ENCODE measurements at regions not wholly inside any gene's neighbourhood (a gene's known extent, or its start where the extent isn't known, plus 50 kb on each side); places are given as distances from the start of the nearest gene placed in this dataset.

DNA sequence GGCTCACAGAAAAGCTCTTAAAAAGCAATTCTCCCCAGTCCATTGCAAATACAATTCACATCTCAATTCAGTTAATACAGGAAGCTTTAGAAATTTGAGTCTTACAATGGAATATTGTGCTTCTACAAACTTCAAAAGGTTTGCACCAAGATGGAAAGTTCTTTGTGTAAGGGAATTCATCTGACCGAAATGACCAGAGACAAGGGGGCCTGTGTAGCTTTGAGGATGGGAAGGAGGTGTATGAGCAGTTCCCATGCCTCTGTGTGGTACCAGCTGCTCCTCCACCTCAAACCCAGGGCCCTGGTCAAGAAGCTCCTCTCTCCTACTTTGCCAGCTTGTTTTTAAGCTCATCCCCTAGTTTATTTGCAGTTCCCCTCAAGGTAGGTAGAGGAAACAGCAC, 312.8 kb upstream of the PKDCC start:
- Histone ChIP-seq H3K9me3 (no peaks in the 10 kb centered on the region), H3K4me3 (replicated peaks in 1 of 3) (no peak overlapping the region), H3K4me1 (peaks cover 21 to 32% of the 10 kb centered on the region in 2 donors), H3K27ac (peak overlapping the region in 1 of 3 donors; percentile 13), H3K36me3 (no peaks in the 10 kb centered on the region), H3K27me3 (no peaks in the 10 kb centered on the region)
- no peak for DNase-seq
- intact Hi-C loops (cut with DNase I), result no loop called here
- 79 to 89% methylated on average over 1 of the region's 1 CpG for WGBS, 2 donors
- TF ChIP-seq, protein P1, sequence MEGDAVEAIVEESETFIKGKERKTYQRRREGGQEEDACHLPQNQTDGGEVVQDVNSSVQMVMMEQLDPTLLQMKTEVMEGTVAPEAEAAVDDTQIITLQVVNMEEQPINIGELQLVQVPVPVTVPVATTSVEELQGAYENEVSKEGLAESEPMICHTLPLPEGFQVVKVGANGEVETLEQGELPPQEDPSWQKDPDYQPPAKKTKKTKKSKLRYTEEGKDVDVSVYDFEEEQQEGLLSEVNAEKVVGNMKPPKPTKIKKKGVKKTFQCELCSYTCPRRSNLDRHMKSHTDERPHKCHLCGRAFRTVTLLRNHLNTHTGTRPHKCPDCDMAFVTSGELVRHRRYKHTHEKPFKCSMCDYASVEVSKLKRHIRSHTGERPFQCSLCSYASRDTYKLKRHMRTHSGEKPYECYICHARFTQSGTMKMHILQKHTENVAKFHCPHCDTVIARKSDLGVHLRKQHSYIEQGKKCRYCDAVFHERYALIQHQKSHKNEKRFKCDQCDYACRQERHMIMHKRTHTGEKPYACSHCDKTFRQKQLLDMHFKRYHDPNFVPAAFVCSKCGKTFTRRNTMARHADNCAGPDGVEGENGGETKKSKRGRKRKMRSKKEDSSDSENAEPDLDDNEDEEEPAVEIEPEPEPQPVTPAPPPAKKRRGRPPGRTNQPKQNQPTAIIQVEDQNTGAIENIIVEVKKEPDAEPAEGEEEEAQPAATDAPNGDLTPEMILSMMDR (IDR thresholded peaks at IDR 0.05), result no peak

DNA sequence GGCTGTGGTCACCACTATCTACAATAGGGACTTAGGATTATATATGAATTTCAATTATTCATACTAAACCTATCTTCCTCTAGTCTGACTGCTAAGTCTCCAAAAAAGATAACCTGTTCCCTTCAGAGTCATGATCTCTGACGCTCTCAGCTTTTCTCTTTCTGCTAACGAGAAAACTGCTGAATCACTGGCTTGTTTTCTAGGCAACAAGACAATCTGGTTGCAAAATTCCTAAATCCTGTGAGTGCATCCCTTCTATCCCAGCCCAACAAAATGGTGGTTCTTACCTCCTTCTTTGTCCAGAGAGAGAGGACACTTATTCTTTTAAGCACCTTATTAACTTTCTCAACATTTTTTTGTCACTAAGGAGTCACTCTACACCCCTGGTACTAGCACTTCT, 312.3 kb upstream of the PKDCC start:
- peak overlapping the region in 2 of 3 donors; percentile 13 to 41 for H3K27ac ChIP-seq
- H3K4me1 ChIP-seq, result peaks cover 21 to 32% of the 10 kb centered on the region in 2 donors
- H3K27me3 ChIP-seq, result no peaks in the 10 kb centered on the region
- no peaks in the 10 kb centered on the region for H3K9me3 ChIP-seq
- DNase-seq, result no peak
- 71 to 79% methylated on average over 2 of the region's 2 CpGs for WGBS, 2 donors
- H3K36me3 ChIP-seq, result no peaks in the 10 kb centered on the region
- TF ChIP-seq, protein P1 (IDR thresholded peaks at IDR 0.05), result no peak
- no peak for TF ChIP-seq POLR2A (IDR thresholded peaks at IDR 0.05)
- intact Hi-C loops (cut with DNase I), result no loop called here
- H3K4me3 ChIP-seq (replicated peaks in 1 of 3), result no peak overlapping the region

DNA sequence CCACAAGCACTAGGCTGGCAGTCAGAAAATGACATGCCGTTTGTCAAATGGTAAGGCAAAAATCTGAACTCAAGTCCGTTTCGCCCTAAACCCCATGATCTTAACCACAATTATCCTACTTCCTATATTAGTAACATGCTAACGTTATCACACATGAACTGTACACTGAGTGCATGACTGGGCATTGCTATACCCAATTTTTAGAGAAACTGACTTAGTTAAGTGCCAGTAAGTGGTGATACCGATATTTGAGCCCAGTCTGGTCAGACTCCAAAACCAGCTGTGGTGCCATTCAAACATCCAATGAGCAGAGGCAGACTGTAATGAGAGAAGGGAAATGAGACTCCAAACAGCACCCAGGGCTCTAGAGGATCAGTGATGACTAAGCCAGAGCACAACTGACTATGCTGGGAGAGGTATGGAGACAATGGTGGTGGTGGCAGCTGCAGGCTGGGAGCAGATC, 311.7 kb upstream of the PKDCC start:
- peak overlapping the region in 2 of 3 donors; percentile 41 to 61 for H3K27ac ChIP-seq
- intact Hi-C loops (cut with DNase I), result no loop called here

DNA sequence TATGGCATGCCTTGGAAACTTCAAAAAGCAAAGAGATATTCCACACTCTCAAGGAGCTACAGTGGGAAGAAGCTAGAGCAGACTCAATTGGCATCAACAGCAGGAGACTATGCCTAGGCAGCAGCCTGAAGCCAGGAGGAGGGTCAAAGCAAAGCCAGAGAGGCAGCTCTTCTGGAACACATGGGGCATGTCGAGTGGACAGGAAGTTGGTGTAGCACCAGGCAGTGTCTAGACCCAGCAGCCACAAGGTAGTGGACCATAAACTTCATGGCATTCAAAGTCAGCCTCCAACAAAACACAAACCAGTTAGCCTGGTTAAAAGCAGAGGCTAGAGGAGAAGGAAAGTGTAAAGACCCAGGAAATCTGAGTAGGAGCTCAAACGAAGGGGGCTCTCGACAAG, 311.2 kb upstream of the PKDCC start:
- WGBS, 2 donors, result 4 to 15% methylated on average over 3 of the region's 3 CpGs
- DNase-seq, result peak; percentile 74 to 78
- TF ChIP-seq, protein P1 (IDR thresholded peaks at IDR 0.05), result no peak
- TF ChIP-seq POLR2A (IDR thresholded peaks at IDR 0.05), result no peak
- intact Hi-C loops (cut with DNase I), result no loop called here
- Histone ChIP-seq H3K27ac (peak overlapping the region in 2 of 3 donors; percentile 41 to 61), H3K4me3 (replicated peaks in 1 of 3) (no peak overlapping the region), H3K4me1 (peaks cover 24 to 36% of the 10 kb centered on the region in 2 donors), H3K36me3 (no peaks in the 10 kb centered on the region), H3K9me3 (no peaks in the 10 kb centered on the region), H3K27me3 (no peaks in the 10 kb centered on the region)

More for the DNA sequence above, 311.7 kb upstream of the PKDCC start:
- Histone ChIP-seq H3K4me1 (peaks cover 21 to 32% of the 10 kb centered on the region in 2 donors), H3K4me3 (replicated peaks in 1 of 3) (no peak overlapping the region), H3K27me3 (no peaks in the 10 kb centered on the region), H3K9me3 (no peaks in the 10 kb centered on the region), H3K36me3 (no peaks in the 10 kb centered on the region)
- DNase-seq, result no peak
- 67 to 85% methylated on average over 5 of the region's 5 CpGs for WGBS, 2 donors
- TF ChIP-seq POLR2A (IDR thresholded peaks at IDR 0.05), result no peak
- TF ChIP-seq, protein P1 (IDR thresholded peaks at IDR 0.05), result no peak

DNA sequence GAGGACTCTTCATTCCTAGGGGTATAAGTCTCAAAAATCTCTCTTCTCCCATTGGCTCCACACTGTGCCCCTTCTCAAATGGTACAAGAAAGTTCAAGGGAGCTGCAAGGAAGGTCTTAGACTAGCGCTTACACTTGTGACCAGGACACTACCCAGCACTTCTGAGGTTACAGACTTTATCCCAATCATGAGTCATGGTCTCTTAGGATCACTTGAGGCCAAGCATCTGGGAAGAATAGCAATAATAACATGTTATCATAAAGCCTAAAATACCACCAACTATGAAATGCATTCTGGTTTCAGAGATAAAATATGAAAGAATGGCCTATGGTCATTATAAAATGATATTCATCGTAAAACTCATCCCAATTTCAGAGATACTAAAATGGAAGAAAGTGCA, 309.9 kb upstream of the PKDCC start:
- DNase-seq, result no peak
- Histone ChIP-seq H3K4me3 (replicated peaks in 1 of 3) (no peak overlapping the region), H3K36me3 (no peaks in the 10 kb centered on the region), H3K4me1 (peaks cover 35 to 42% of the 10 kb centered on the region in 2 donors), H3K27ac (no peak overlapping the region), H3K9me3 (no peaks in the 10 kb centered on the region), H3K27me3 (no peaks in the 10 kb centered on the region)
- TF ChIP-seq POLR2A (IDR thresholded peaks at IDR 0.05), result no peak
- TF ChIP-seq, protein P1 (IDR thresholded peaks at IDR 0.05), result no peak
- intact Hi-C loops (cut with DNase I), result no loop called here
- 81 to 82% methylated on average over 2 of the region's 2 CpGs for WGBS, 2 donors

All from thyroid gland (tissue), 4 donors.